ENCODE measurements at regions not wholly inside any gene's neighbourhood (a gene's known extent, or its start where the extent isn't known, plus 50 kb on each side); places are given as distances from the start of the nearest gene placed in this dataset.

DNA sequence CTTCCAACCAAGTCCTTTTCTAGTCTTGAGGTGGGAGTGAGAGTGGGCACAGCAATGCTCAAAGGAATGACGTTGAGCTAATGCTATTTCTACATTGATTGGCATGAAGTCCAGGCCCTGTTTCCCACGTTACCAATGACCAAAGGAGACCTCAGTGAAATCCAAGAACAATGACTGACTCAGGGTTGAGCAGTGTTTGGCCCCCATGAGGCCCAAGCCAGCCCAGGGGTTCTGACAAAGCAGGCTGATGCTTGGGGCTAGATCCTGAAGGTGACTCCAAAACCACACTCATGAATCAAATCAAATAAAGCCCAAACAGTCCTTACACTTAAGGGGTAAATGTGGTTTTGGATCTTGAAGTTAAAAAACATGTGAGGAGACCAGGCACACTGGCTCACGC lies 278.5 kb upstream of the GJB5 start:
- TF ChIP-seq, protein P1, sequence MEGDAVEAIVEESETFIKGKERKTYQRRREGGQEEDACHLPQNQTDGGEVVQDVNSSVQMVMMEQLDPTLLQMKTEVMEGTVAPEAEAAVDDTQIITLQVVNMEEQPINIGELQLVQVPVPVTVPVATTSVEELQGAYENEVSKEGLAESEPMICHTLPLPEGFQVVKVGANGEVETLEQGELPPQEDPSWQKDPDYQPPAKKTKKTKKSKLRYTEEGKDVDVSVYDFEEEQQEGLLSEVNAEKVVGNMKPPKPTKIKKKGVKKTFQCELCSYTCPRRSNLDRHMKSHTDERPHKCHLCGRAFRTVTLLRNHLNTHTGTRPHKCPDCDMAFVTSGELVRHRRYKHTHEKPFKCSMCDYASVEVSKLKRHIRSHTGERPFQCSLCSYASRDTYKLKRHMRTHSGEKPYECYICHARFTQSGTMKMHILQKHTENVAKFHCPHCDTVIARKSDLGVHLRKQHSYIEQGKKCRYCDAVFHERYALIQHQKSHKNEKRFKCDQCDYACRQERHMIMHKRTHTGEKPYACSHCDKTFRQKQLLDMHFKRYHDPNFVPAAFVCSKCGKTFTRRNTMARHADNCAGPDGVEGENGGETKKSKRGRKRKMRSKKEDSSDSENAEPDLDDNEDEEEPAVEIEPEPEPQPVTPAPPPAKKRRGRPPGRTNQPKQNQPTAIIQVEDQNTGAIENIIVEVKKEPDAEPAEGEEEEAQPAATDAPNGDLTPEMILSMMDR (IDR thresholded peaks at IDR 0.05), result no peak
- TF ChIP-seq EZH2 (IDR thresholded peaks at IDR 0.05; ENCODE audit: borderline replicate concordance, insufficient read depth, low read depth, low read length, poor library complexity, severe bottlenecking), result no peak

Data from B cell (primary cell).